Neural progenitor cell (in vitro differentiated cells): ENCODE measurements at regions not wholly inside any gene's neighbourhood (a gene's known extent, or its start where the extent isn't known, plus 50 kb on each side); places are given as distances from the start of the nearest gene placed in this dataset.

Experiments
- DNase-seq: peaks from one replicate; pipeline ENCODE4 v3.0.0-alpha.2; 2016; ENCODE audit warnings: low spot score
- H2AFZ ChIP-seq: fragments of 200-600 bp; sonication (generic); replicated peaks from 2 replicates; pipeline ENCODE4 v1.6.1; 2016; ENCODE audit warnings: antibody characterized with exemption
- H3F3A ChIP-seq: fragments of 200-600 bp; sonication (generic); 2 replicates; pipeline ENCODE4 v1.6.1; 2016; ENCODE audit warnings: antibody characterized with exemption, low read depth
- H3K27ac ChIP-seq: fragments of 200-600 bp; sonication (generic); 2 replicates; pipeline ENCODE4 v1.5.1; 2016; ENCODE audit warnings: mild to moderate bottlenecking
- H3K27me3 ChIP-seq: fragments of 200-600 bp; sonication (generic); 2 replicates; pipeline ENCODE4 v1.6.1; 2016; ENCODE audit warnings: mild to moderate bottlenecking, moderate library complexity
- H3K36me3 ChIP-seq: fragments of 200-600 bp; sonication (generic); 2 replicates; pipeline ENCODE4 v1.5.1; 2016
- H3K4me1 ChIP-seq: fragments of 200-600 bp; sonication (generic); 2 replicates; pipeline ENCODE4 v1.6.1; 2016; ENCODE audit warnings: mixed run types
- H3K4me2 ChIP-seq: fragments of 200-600 bp; sonication (generic); 2 replicates; pipeline ENCODE4 v1.6.1; 2016
- H3K4me3 ChIP-seq: fragments of 200-600 bp; sonication (generic); 2 replicates; pipeline ENCODE4 v1.5.1; 2016
- H3K79me2 ChIP-seq: fragments of 200-600 bp; sonication (generic); 2 replicates; pipeline ENCODE4 v1.6.1; 2016; ENCODE audit warnings: low read depth
- H3K9ac ChIP-seq: fragments of 200-600 bp; sonication (generic); 2 replicates; pipeline ENCODE4 v1.6.1; 2016
- H3K9me3 ChIP-seq: fragments of 200-600 bp; sonication (generic); 2 replicates; pipeline ENCODE4 v1.5.1; 2016; ENCODE audit warnings: low read depth
- H4K20me1 ChIP-seq: fragments of 200-600 bp; sonication (generic); 2 replicates; pipeline ENCODE4 v1.6.1; 2016; ENCODE audit warnings: low read depth
- H3K27ac Mint-ChIP-seq: 3 replicates; pipeline ENCODE4 v1.8.0; 2021; ENCODE audit warnings: mixed read lengths
- H3K27me3 Mint-ChIP-seq: 2 replicates; pipeline ENCODE4 v1.8.0; 2022; ENCODE audit warnings: low read depth, mild to moderate bottlenecking, inconsistent platforms, moderate library complexity, mixed read lengths; ENCODE audit not compliant: insufficient read depth
- H3K36me3 Mint-ChIP-seq: 3 replicates; pipeline ENCODE4 v1.8.0; 2021; ENCODE audit warnings: mixed read lengths
- H3K4me1 Mint-ChIP-seq: 3 replicates; pipeline ENCODE4 v1.8.0; 2021; ENCODE audit warnings: mixed read lengths
- H3K4me3 Mint-ChIP-seq: 3 replicates; pipeline ENCODE4 v1.8.0; 2021; ENCODE audit warnings: mild to moderate bottlenecking, moderate library complexity, mixed read lengths
- H3K9me3 Mint-ChIP-seq: 3 replicates; pipeline ENCODE4 v1.8.0; 2020; ENCODE audit warnings: mixed read lengths
- CTCF ChIP-seq: fragments of 200-600 bp; sonication (generic); IDR thresholded peaks from 2 replicates; pipeline ENCODE4 v1.5.1; 2017; ENCODE audit warnings: antibody characterized with exemption, mild to moderate bottlenecking
- EZH2 ChIP-seq: fragments of 200-600 bp; sonication (generic); IDR thresholded peaks from 2 replicates; pipeline ENCODE4 v1.6.1; 2017; ENCODE audit warnings: antibody characterized with exemption, mild to moderate bottlenecking, moderate library complexity
- EZH2phosphoT487 ChIP-seq: fragments of 200-600 bp; sonication (generic); IDR thresholded peaks from 2 replicates; pipeline ENCODE4 v1.6.1; 2017; ENCODE audit warnings: antibody characterized with exemption

- Histone ChIP-seq H3K9ac (no peak overlapping the region), H3K27ac (no peak overlapping the region), H3K4me1 (peaks cover 11% of the 10 kb centered on the region), H2AFZ (no peak overlapping the region), H3K9me3 (no peaks in the 10 kb centered on the region), H3K27me3 (no peaks in the 10 kb centered on the region), H3F3A (no peaks in the 10 kb centered on the region), H4K20me1 (no peaks in the 10 kb centered on the region), H3K4me2 (no peak overlapping the region), H3K79me2 (peaks cover 80% of the 10 kb centered on the region), H3K36me3 (peaks cover 4% of the 10 kb centered on the region), H3K4me3 (no peak overlapping the region)
- peaks cover 6% of the 10 kb centered on the region for H3K4me1 Mint-ChIP-seq
- H3K36me3 Mint-ChIP-seq = peaks cover 33% of the 10 kb centered on the region
- H3K27ac Mint-ChIP-seq = no peak overlapping the region
- H3K27me3 Mint-ChIP-seq = no peaks in the 10 kb centered on the region
- H3K9me3 Mint-ChIP-seq = peaks cover 36% of the 10 kb centered on the region
- DNase-seq = no peak
- H3K4me3 Mint-ChIP-seq = no peak overlapping the region
- TF ChIP-seq EZH2phosphoT487 (no peak), CTCF (no peak), EZH2 (no peak)
Measured at GRCh38 chr14:71382315-71382714, 475.1 kb downstream of the PCNX1 start.

GRCh38 chr14:71383510-71383909, 476.3 kb downstream of the PCNX1 start:
- H4K20me1 ChIP-seq = no peaks in the 10 kb centered on the region
- no peak overlapping the region for H3K4me3 Mint-ChIP-seq
- H3K4me2 ChIP-seq = no peak overlapping the region
- no peak overlapping the region for H3K27ac ChIP-seq
- no peak for TF ChIP-seq EZH2phosphoT487
- no peak for TF ChIP-seq EZH2
- no peak for TF ChIP-seq CTCF
- peaks cover 82% of the 10 kb centered on the region for H3K79me2 ChIP-seq
- no peak for DNase-seq
- no peaks in the 10 kb centered on the region for H3K9me3 ChIP-seq
- peaks cover 23% of the 10 kb centered on the region for H3K36me3 Mint-ChIP-seq
- no peak overlapping the region for H2AFZ ChIP-seq
- no peak overlapping the region for H3K9ac ChIP-seq
- H3K4me1 ChIP-seq = peaks cover 11% of the 10 kb centered on the region
- no peak overlapping the region for H3K27ac Mint-ChIP-seq
- no peaks in the 10 kb centered on the region for H3K36me3 ChIP-seq
- H3K4me1 Mint-ChIP-seq = peaks cover 6% of the 10 kb centered on the region
- H3F3A ChIP-seq = no peaks in the 10 kb centered on the region
- H3K27me3 ChIP-seq = no peaks in the 10 kb centered on the region
- peaks cover 24% of the 10 kb centered on the region for H3K9me3 Mint-ChIP-seq
- H3K4me3 ChIP-seq = no peak overlapping the region
- H3K27me3 Mint-ChIP-seq = no peaks in the 10 kb centered on the region

- TF ChIP-seq EZH2phosphoT487 = no peak
- TF ChIP-seq CTCF = no peak
- no peak for TF ChIP-seq EZH2
- peaks cover 11% of the 10 kb centered on the region for H3K4me1 ChIP-seq
- no peaks in the 10 kb centered on the region for H3K36me3 ChIP-seq
- H3K4me3 ChIP-seq = no peak overlapping the region
- peaks cover 80% of the 10 kb centered on the region for H3K79me2 ChIP-seq
- Mint-ChIP-seq H3K27me3 (no peaks in the 10 kb centered on the region), H3K4me3 (no peak overlapping the region), H3K27ac (no peak overlapping the region), H3K36me3 (peaks cover 21% of the 10 kb centered on the region), H3K9me3 (peaks cover 17% of the 10 kb centered on the region), H3K4me1 (peaks cover 6% of the 10 kb centered on the region)
- H3K9ac ChIP-seq = no peak overlapping the region
- no peak overlapping the region for H2AFZ ChIP-seq
- DNase-seq = no peak
- H4K20me1 ChIP-seq = no peaks in the 10 kb centered on the region
- no peaks in the 10 kb centered on the region for H3F3A ChIP-seq
- no peaks in the 10 kb centered on the region for H3K9me3 ChIP-seq
- no peak overlapping the region for H3K27ac ChIP-seq
- H3K4me2 ChIP-seq = no peak overlapping the region
- no peaks in the 10 kb centered on the region for H3K27me3 ChIP-seq
Measured at GRCh38 chr14:71384007-71384845, 477.0 kb downstream of the PCNX1 start.
